Lower leg skin (tissue), 4 donors: ENCODE measurements at regions not wholly inside any gene's neighbourhood (a gene's known extent, or its start where the extent isn't known, plus 50 kb on each side); places are given as distances from the start of the nearest gene placed in this dataset.
A peak's percentile ranks its signal among the peaks of the same experiment; 100 is the strongest.

Source experiments
- DNase-seq, 2 donors: peaks; one replicate each; pipeline ENCODE4 v3.0.0-alpha.2; 2019; ENCODE audit warnings: low spot score in 2 of 2
- H3K4me3 ChIP-seq: fragments of 200-600 bp; sonication (generic); 2 replicates; pipeline ENCODE4 v1.5.1; 2017; ENCODE audit warnings: mild to moderate bottlenecking, low read depth; ENCODE audit not compliant: poor library complexity, severe bottlenecking
- POLR2A ChIP-seq, 2 donors: fragments of 450-650 bp; IDR thresholded peaks; one replicate each; pipeline ENCODE4 v1.6.1; 2016 to 2017; ENCODE audit warnings: antibody characterized with exemption in 2 of 2, mild to moderate bottlenecking in 1 of 2, moderate library complexity in 1 of 2
- WGBS, 2 donors: methylation state at CpG; one replicate each; pipeline ENCODE4 v1.1.5; 2018; 5-methylcytosine and 5-hydroxymethylcytosine counted together
- intact Hi-C: fragments of 100-400 bp; cut with DNase I; formaldehyde crosslinking; loops from one replicate; pipeline ENCODE4 v1.15.0; 2023; ENCODE audit warnings: low total_unique reads
- TF ChIP-seq, protein P1 (sequence below), 3 donors: fragments of 450-650 bp; IDR thresholded peaks; one replicate each; pipeline ENCODE4 v1.5.1; 2016; ENCODE audit warnings: antibody characterized with exemption in 3 of 3, mild to moderate bottlenecking in 3 of 3, moderate library complexity in 2 of 3

GRCh38 chr12:124080649-124081048 is 107.6 kb downstream of the ZNF664 start:
- DNase-seq: no peak
- intact Hi-C loops: no loop called here
- WGBS, 2 donors: 90 to 93% methylated on average over 5 of the region's 5 CpGs
- TF ChIP-seq, protein P1, sequence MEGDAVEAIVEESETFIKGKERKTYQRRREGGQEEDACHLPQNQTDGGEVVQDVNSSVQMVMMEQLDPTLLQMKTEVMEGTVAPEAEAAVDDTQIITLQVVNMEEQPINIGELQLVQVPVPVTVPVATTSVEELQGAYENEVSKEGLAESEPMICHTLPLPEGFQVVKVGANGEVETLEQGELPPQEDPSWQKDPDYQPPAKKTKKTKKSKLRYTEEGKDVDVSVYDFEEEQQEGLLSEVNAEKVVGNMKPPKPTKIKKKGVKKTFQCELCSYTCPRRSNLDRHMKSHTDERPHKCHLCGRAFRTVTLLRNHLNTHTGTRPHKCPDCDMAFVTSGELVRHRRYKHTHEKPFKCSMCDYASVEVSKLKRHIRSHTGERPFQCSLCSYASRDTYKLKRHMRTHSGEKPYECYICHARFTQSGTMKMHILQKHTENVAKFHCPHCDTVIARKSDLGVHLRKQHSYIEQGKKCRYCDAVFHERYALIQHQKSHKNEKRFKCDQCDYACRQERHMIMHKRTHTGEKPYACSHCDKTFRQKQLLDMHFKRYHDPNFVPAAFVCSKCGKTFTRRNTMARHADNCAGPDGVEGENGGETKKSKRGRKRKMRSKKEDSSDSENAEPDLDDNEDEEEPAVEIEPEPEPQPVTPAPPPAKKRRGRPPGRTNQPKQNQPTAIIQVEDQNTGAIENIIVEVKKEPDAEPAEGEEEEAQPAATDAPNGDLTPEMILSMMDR (IDR thresholded peaks at IDR 0.05): no peak
- TF ChIP-seq POLR2A (IDR thresholded peaks at IDR 0.05): no peak
- H3K4me3 ChIP-seq: no peak overlapping the region

DNA sequence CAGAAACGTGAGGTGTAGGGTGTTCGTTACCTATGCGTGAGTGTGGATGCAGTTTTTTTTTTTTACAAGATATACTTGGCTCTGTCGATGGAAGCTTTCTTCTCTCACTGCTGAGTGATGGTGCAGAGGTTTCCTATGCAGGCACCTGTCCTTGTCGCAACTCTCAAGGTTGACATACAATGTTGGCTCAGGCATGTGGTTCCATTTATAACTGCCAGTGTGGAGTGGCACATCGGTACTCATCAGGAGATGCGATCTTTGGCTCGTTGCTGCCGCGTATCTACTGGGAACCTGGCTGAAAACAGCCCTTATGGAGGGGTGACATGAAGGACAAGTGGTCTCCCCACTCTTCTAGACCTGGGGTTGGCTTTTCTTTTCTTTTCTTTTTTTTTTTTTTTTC is 109.0 kb downstream of the ZNF664 start:
- no peak overlapping the region for H3K4me3 ChIP-seq
- intact Hi-C loops: no loop called here
- TF ChIP-seq POLR2A (IDR thresholded peaks at IDR 0.05): no peak
- TF ChIP-seq, protein P1 (IDR thresholded peaks at IDR 0.05): no peak
- DNase-seq: no peak
- WGBS, 2 donors: 91 to 92% methylated on average over 10 of the region's 10 CpGs

GRCh38 chr12:124082687-124083086 is 109.7 kb downstream of the ZNF664 start:
- TF ChIP-seq POLR2A (IDR thresholded peaks at IDR 0.05): no peak
- intact Hi-C loops: no loop called here
- H3K4me3 ChIP-seq: no peak overlapping the region
- DNase-seq: no peak
- 95 to 98% methylated on average over 4 of the region's 4 CpGs for WGBS, 2 donors

GRCh38 chr12:124083708-124084107 is 110.7 kb downstream of the ZNF664 start:
- TF ChIP-seq, protein P1 (IDR thresholded peaks at IDR 0.05): no peak
- no peak for TF ChIP-seq POLR2A (IDR thresholded peaks at IDR 0.05)
- intact Hi-C loops: no loop called here
- 89 to 93% methylated on average over 11 of the region's 11 CpGs for WGBS, 2 donors
- no peak for DNase-seq
- no peak overlapping the region for H3K4me3 ChIP-seq

DNA sequence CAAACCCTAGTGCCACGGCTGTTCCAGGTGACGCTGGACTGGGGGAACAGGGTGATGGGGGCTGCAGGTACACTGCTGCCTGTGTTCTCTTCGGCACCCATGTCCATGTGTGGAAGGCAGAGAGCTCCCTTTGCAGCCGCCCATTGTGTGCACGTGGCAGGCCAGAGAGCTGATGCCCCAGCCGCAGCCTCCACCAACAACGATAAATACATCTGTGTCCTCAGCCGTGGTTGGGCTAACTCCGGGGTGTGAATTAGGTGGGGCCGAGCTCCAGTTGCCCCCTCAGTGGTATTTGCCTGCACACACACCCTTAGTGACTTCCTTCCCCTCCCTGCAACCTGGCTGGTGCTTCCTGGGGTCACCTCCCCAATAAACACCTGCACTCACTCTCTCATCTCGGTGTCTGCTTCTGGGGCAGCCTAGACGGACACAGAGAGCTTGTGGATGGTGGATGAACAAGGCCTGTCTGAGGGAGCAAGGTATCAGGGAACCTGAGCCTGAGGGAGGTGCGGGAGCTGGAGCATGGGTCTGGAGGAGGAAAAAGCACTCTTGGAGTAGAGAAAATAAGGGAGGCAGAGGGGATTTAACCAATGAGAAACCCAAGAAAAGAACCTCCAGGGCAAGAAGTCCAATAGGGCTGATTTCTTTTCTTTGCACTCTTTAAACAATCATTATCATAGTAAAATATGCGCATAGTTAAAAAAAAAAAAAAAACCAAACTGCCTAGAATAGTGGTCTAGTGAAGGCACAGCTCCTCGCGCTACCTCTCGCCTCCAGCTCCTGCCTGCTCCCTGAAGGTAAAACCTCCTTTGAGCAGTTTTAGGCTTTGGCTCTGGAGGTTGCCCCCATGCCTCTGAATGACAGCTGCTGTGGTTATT is 112.6 kb downstream of the ZNF664 start:
- 89% methylated on average over 17 of the region's 17 CpGs for WGBS, 2 donors
- no peak overlapping the region for H3K4me3 ChIP-seq
- intact Hi-C loops: no loop called here
- peak in 1 of 2 donors; percentile 28 for DNase-seq
- TF ChIP-seq, protein P1 (IDR thresholded peaks at IDR 0.05): no peak
- no peak for TF ChIP-seq POLR2A (IDR thresholded peaks at IDR 0.05)

- DNase-seq: peak in 1 of 2 donors; percentile 68
- intact Hi-C loops: no loop called here
- 92 to 96% methylated on average over 7 of the region's 7 CpGs for WGBS, 2 donors
- TF ChIP-seq, protein P1 (IDR thresholded peaks at IDR 0.05): no peak
- no peak overlapping the region for H3K4me3 ChIP-seq
Observed at GRCh38 chr12:124086299-124086898, 113.4 kb downstream of the ZNF664 start.
